NCI-H2227 treated with DMSO at 0.1 percent for 48 hours (cell line): ENCODE measurements at regions not wholly inside any gene's neighbourhood (a gene's known extent, or its start where the extent isn't known, plus 50 kb on each side); places are given as distances from the start of the nearest gene placed in this dataset.

Experiments
- DNase-seq: peaks from one replicate; lab custom pipeline; 2025; lab: John Stamatoyannopoulos, UW

DNA sequence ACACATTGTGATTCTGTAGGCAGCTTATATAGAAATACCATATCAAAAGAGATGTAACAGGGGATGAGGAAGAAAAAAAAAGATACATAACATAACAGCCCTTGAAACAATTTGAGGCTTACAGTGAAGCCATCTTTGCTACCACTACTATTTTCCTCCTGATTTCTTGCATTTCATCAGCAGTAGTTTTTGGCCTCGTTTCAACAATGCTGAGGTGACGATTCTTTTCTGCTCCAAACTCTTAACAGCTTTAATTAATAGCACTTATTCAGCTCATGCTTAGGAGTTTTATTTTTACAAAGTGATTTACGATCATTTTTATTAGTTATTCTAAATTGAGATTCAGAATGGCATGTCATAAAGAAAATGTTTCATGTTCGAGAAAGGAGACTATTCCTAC lies 163.2 kb downstream of the DCK start:
- DNase-seq: no peak

DNA sequence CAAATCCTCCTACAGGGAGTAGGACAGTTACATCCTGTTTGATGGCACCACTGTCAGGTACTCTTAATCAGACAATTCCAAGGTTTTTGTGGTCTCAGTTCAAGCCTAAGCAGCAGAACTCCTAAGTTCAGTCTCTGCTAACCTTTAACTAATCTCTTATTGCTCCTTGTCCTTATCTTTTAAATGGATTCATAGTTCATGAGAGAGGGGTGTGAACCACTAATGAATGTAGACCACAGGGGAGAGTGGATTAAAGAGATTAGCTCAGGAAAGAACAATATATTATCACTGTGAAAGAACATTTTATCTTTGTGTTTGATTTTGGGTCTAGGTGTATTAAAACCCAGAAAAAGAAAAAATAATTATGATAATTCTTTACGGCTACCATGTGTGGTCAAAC lies 168.9 kb downstream of the DCK start:
- DNase-seq: no peak

DNA sequence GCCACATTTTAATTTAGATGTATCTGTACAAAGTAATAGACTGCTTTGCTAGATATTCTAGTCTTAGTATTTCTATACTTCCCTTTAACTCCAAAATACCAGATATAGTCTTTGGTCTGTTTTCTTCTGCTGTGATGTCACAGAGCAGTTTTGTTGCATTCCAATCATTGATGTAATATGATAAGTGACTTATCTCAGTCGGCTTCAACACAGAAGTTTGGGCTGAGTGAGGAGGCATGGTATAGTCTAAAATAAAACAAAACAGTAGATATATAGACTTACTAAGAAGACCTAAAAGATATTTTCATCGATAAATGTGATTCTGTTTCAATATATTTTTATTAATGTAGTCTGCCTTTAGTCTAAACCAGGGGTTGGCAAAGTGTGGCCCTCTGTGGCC lies 169.9 kb downstream of the DCK start:
- no peak for DNase-seq

DNA sequence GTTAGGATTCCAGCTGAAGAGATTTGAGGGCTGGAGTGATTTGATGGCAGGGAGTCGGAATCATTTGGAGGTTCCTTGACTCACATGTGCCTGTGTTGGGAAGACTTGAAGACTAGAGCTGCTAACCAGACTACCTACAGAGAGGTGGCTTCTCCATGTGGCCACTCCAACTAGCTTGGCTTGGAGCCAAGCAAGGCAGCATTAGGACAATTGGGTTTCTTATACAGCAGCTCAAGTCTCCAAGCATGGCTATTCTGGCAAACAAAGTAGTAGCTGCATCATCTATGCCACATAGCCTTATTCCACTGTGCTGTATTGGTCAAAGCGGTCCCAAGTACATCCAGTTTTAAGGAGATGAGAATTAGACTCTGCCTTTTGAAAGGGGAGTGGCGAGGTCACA lies 171.7 kb upstream of the SLC4A4 start:
- no peak for DNase-seq

DNA sequence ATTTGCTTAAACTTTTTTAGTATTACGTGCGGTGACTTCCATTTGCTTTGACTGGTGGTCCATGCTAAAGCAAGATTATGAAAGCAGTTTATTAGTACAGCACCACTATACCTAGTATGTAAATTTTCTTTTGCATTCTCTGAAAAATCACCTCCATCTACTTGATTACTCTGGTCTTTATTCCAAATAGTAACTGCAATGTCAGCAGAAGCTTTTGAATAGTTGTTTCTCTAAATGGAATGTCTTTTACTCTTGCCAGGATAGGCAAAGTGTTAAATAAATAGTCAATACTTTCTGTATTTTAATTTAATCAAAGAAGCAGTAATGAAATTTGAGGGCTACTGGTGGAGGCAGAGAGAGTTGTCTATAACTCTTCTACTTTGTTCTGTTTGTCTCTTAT lies 167.2 kb upstream of the SLC4A4 start:
- DNase-seq: no peak

DNA sequence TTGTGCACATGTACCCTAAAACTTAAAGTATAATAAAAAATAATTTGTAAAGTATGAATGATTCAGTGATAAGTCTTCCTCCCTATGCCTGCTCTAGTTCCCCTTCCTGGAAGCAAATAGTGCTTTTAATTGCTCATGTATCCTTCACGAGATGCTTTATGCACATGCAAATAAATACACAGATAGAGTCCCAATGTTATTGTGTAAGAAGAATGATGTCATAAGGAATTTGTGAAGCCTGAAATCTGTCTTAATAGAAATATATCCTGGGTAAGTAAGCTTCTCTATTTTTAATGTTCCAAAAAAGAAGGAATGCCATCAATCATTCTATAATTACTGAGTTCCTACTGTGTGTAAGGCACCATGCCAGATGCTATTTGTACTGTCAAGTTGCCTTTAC lies 157.5 kb upstream of the SLC4A4 start:
- no peak for DNase-seq

DNA sequence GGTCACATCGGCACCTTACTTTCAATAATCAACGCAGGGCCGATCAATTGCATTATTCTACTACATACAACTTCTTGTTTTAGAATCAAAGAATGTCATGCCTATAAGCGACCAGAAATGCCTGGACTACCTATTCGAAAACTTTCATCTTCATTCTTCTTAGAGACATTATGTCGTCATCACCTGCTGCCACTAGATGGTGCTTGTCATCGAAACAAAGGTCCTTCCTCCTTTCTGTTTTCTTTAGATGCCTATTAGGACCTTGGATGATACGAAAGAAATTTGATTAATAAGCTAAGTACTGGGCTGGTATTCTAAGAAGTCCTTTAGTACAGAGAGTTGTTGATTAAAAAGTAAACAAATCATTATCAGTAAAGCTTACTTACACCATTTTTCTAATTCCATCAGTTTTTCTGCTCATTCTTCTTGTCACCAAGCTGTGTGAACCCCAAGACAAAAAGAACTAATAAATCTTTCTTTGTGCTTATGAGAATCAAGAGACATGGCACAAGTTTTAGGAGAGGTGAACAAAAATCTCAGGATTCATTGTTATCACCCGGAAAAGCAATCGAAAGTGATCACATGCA lies 154.5 kb upstream of the SLC4A4 start:
- peak; percentile 25 for DNase-seq

DNA sequence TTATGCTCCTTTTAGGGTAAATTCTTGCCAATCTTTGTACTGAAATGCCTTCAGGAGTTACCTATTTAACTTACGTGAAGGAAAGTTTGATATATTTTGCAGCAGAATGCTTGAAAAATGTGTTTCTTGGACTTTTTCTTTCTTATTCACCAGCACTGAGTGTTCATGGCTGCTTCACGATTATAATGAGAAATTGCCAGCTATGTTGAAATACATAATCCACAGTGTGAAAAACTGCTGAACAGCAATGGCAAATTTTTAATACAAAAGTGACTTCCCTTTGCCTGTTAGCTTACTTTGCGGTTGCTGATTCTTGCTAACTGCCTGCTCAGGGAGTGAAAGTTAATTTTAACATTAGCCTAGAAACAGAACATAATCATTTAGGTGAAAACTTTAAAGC lies 153.8 kb upstream of the SLC4A4 start:
- no peak for DNase-seq

DNA sequence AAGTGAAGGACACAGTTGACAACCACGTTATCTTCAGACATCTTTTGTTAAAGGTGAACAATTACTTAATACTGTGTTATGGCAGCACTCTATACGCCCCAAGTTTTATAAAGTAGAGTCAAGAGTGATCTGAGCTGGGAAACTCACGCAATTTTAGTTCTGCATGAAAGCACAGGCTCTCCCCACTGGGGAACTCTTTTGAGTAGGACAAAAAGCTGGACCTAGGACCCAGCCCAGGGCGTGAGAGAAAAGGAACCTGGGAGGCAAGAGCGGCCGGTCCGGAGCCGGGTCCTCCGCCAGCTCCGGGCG lies 152.6 kb upstream of the SLC4A4 start:
- DNase-seq: no peak

DNA sequence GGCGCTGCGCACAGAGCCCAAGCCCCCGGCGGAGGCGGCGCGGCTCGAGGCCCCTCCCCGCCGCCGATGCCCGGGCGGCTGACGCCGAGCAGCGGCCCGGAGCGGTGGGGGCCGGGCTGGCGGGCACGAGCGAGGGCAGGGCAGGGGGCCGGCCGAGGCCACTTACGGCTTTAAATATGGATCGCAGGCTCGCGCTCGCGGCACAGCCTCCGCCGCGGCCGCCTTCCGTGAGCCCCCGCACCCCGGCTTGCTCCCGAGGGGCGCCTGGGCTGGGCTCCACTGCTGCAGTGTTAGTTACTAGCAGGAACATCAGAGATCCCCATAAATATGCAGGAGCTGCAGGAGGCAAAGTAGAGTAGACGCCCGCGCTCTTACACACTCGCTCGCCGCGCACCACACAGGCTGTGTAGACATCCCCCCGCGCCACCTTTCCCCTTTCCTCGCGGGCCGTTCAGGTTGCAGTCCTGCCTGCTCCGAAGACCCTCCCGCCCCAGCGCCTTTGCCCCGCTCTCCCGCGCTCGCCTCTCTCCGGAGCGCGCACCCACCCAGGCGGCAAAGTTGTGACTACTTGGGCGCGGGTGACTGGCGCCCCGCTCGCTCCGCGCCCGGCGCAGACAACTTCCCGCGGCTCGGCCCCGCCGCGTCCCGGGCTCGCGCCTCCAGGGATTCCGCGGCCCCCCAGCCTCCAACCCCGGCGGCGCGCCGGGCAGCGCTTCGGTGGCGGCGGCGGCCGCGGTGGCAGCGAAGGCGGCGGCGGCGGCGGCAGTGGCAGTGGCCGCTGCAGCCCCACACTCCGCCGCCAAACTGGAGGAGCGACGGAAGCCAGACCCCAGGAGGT lies 152.0 kb upstream of the SLC4A4 start:
- DNase-seq: no peak

DNA sequence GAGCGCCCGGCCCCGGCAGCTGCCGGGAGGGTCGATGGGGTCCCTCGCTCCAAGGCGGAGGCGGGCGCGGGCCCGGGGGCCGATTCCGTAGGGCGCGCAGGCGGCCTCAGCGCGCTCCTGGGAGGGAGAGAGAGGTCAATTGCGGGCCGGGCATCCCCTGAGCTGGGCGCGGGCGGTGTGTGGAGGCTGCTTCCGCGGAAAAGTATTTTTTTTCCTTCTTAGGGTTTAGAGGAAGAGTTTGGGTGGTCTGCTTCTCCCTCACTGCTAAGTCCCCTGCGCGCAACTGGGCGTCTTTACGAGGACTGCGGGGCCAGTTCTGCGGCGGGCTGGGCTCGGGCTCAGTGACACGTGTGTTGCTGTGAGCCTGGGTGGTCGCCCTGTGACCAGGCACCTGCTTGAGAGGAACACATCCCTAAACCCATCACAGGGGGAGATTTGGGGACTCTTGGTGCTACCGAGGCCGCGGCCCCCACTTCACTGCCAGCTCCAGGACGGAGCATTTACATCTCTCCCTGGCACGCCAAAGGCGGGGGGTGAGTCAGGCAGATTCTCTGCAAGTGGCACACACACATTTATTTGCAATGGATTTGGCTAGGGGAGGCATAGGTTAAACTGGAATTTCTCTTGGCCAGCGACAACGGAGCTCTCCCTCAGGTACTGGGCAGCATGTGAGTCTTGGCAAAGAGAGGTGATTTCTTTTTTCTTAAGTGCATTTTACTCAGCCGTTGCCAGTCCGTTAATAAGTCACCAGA lies 151.2 kb upstream of the SLC4A4 start:
- DNase-seq: no peak

DNA sequence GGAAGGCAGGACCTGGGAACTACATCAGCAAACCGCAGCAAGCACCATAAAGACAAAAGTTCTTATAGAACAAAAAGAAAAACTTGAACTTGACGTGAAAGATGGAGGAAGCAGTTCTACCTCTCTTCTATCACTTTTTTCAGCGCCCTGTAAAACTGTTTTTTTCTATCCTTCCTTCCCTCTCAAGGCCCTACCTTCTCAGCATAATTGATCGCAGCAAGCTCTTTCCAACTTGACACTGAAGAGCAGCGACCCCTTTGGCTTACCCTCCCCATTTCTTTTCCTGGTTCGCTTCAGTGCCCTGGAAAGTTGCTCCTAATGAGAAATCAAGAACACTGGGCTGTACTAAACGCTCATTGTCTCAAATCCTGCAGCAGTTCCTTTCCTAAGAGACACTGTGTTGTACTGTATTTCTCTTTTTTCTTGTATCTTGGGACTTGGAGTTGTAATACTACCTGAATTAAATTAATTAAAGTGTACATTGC lies 150.6 kb upstream of the SLC4A4 start:
- DNase-seq: no peak

DNA sequence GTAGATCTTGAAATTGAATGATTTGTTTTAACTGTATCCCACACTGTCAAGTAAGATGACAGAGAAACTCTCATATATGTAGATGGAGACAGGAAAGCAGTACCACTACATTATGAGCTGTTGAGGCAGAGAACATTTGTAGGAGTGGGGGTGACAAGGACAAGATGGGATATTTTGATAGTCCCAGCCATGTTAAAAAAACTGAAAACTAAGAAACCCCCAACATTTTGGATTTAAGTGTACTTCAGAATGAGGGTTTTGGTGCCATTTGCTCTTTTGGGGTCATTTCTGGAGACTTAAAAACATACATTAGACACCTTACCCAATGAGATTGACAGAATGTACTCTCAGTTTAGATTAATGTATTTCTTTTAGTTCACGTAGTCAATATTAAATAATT lies 149.9 kb upstream of the SLC4A4 start:
- no peak for DNase-seq

DNA sequence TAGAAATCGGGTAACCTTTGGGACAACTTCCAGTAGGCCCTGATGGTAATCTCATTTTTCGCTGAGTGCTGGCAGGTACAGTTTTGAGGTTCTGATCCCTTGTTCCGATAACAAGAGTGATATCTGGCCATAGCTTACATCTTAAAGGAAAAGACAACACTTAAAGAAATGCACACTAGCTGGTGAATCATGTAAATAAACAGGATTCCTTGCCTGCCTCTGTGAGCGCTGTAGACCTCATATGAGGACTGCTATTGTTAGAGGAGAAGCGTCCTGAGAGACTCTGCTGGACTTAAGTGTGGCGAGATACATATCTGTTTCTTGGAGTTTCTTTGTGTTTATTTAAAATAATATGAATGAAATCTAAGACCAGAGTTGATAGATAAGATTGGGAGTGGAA lies 149.3 kb upstream of the SLC4A4 start:
- DNase-seq: no peak

DNA sequence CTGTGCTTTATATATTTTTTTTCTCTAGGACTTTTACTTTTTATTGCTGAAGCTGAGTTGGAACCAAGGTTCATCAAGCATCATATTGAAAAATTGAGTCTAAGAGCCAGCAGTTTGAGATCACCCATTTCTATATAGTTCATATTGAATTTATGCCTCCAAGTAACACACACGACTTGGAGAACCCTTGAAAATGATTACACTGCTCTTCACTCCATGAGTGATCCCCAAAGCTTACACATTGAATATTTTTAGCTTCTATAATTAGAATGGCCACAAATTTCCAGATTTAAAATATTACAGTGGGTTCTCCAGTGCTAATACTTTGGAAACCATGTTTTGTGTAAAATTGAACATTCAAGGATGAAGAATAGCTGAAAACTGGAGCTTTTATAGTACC lies 144.4 kb upstream of the SLC4A4 start:
- no peak for DNase-seq

DNA sequence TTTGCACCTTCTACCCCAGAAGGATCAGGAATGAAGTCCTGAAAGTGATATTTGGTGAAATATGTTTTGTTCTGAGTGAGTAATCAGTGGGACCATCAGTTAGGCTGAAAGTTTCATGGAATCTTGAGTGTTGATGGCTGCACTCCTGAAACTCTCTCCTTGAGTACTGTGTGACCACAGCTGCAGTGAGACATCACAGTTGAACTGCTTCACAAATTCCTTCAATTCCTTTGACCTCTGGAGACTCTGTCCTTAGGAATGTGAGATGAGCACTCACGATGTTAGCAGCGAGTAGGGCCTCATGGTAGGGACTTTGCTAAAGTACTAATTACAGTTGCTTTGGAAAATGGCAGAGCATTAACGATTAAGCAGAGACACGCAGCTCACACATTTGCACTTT lies 142.9 kb upstream of the SLC4A4 start:
- no peak for DNase-seq

DNA sequence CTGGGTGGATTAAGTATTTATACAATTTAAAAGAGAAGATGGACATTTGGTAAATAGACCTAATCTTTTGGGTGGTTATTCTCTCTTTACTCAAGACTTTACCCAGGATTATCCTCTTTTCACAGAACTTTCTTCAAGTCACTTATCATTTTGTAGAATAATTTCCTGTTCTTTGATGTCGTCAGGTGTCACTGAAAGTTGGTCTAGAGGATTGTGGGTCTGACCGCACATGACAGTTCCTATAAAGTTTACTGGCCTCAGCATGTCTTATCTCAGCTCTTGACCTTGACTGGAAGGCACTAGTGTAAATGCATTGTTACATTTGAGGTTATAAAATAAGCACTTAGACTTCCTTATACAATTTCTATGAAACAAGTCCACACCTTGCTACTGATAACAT lies 139.9 kb upstream of the SLC4A4 start:
- no peak for DNase-seq

DNA sequence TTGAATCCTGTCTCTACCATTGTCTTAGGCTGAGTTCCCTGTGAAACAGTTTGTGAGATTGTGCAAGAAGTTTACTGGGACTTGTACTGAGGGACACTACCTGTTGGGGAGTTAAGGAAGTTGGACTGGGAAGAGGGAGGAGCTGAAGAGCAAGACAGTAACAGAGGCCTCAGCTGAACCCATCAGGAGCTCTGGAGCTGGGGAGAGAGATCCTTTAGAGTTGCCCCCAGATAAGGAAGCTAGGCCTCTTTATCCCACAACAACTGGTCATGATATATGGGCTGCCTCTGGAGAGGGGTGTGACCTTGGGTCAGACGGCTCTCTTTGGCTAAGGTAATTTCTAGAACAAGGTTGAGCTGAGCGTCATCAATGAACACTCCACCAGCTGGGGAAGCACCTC lies 137.8 kb upstream of the SLC4A4 start:
- DNase-seq: no peak

DNA sequence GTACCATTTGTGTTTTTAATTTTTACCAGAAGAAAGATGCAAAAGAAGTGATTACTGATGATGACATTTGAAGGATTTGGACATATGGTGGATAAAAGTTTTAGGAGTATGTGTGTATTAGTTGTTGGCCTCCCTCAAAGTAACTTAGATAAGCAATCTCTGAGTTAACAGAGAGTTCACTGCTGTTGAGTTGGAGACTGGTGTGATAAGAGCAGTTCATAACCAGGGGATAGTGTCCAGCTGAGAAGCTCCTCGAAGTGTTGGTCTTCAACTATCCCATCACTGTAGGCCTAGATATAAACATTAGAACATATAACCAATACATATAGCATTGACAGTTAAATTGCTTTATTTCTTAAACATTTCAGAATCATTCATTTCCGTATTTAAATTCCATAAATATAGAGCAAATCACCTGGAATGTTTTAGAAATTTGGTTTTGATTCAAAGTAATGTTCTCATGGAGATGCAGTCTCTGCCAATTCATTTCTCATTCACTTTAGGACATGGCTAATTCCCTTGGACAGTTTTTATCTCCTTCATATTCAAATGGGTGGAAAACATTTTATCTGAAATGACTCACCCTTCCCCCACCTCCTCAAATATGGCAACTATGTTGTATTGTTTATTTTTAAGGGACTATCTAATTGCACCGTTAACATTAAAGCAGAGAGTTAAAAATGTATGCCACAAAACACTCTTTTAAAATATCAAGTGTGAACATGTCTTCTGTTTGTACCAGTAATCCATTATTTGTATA lies 136.8 kb upstream of the SLC4A4 start:
- DNase-seq: no peak

DNA sequence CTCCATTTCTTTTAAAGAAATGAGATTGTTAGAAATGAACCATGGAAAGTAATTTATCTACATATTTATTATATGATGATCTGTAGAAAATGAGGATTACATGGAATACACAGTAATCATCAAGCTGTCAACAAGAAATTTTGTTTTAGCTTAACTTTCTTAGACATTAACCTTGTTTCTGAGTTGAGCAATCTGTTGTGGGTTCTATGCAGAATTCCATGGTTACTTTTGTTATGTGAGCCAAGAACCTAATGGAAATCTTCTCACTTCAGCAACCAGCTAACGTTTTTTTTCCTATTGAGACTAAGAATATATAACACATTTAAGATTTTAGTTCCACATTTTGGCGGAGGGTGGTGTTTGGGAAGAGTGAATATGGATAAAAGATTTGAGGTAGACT lies 136.1 kb upstream of the SLC4A4 start:
- DNase-seq: no peak

DNA sequence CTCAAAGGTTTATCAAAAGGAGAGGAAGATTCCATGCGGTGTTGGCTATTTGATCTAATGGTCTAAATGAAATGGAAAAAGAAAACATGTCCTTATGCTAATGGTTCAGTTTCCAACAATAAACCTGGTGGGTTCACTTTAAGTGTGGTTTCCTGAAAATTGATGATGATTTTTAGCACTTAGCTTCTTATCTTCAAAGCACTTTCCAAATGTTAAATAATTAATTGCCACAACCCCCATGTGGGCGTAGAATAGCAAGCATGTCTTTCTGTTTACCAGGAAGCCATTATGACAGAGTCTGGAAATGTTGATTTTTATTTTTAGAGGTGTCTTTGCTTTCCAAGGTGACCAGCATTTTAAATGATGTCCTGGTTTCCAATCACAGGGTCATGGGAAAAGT lies 134.8 kb upstream of the SLC4A4 start:
- no peak for DNase-seq

DNA sequence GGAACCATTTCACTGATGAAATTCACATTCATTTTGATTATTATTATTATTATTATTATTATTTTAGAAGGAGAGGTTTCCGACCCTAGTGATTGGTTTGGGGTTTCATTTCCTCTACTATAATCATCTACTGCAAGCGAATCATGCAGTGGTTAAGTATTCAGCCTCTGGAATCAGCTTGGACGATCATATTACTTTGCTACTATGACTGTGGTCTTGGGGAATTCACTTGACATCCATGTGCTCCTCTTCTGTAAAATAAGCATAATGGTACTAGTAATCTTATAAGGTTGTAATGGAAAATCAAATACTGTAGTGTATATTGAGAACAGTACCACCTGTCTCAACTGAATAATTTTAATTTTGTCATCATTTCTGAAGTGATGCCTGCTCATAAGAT lies 132.1 kb upstream of the SLC4A4 start:
- DNase-seq: no peak

DNA sequence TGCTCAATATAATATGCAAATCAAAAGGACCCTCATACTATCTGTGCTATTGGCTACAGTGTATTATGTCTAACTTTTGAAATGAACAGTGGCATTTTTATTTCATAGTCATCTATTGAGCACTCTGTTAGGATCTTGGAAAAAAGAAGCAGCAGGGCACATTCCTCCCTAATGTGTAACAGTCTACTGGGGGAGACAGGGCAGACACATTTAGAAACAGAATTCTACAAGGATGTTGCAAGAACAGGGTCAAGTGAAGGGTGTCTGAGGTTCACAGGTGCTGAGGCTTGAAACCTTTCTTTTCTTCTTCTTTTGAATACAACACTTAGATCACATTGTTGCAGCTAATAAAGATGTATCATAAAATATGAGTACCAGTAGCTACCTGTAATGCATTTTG lies 129.7 kb upstream of the SLC4A4 start:
- DNase-seq: no peak
